ENCODE measurements at regions not wholly inside any gene's neighbourhood (a gene's known extent, or its start where the extent isn't known, plus 50 kb on each side); places are given as distances from the start of the nearest gene placed in this dataset.

GRCh38 chr22:44385296-44385610, 72.5 kb upstream of the SHISAL1 start:
- no peak for DNase-seq (ENCODE audit: extremely low spot score)
- TF ChIP-seq ELF4 (IDR thresholded peaks at IDR 0.05) (no peak), LEF1 (IDR thresholded peaks at IDR 0.05; ENCODE audit: borderline replicate concordance) (no peak), CTBP1 (IDR thresholded peaks at IDR 0.05; ENCODE audit: borderline replicate concordance) (no peak), SUZ12 (IDR thresholded peaks at IDR 0.05) (no peak), PKNOX1 (IDR thresholded peaks at IDR 0.05) (no peak), ZNF384 (IDR thresholded peaks at IDR 0.05) (no peak), FOXA1 (IDR thresholded peaks at IDR 0.05) (no peak), TARDBP (IDR thresholded peaks at IDR 0.05) (no peak), FOXK2 (IDR thresholded peaks at IDR 0.05) (no peak), L3MBTL2 (conservative IDR thresholded peaks at IDR 0.05) (no peak), NFRKB (IDR thresholded peaks at IDR 0.05) (no peak), HDGF (IDR thresholded peaks at IDR 0.05; ENCODE audit: borderline replicate concordance) (no peak), ARNT (IDR thresholded peaks at IDR 0.05) (no peak), SP1 (IDR thresholded peaks at IDR 0.05) (no peak)
- ChIA-PET POLR2A (no interaction called here), CTCF (no interaction called here)

- ChIA-PET CTCF (interaction anchor here (0.7 kb wide), 1 partner anchor 257 kb away, joined by 3 read pairs; no protein-coding TSS in a partner anchor), POLR2A (no interaction called here)
- TF ChIP-seq FOXK2 (IDR thresholded peaks at IDR 0.05) (no peak), PKNOX1 (IDR thresholded peaks at IDR 0.05) (no peak), ARNT (IDR thresholded peaks at IDR 0.05) (no peak), SP1 (IDR thresholded peaks at IDR 0.05) (no peak), BHLHE40 (IDR thresholded peaks at IDR 0.05; ENCODE audit: borderline replicate concordance) (no peak), HDGF (IDR thresholded peaks at IDR 0.05; ENCODE audit: borderline replicate concordance) (no peak), FOXM1 (IDR thresholded peaks at IDR 0.05; ENCODE audit: borderline replicate concordance) (no peak), NFRKB (IDR thresholded peaks at IDR 0.05) (no peak)
- no peak for DNase-seq (ENCODE audit: extremely low spot score)
Observed at GRCh38 chr22:44384563-44385295, 72.0 kb upstream of the SHISAL1 start.

- POLR2A ChIA-PET = no interaction called here
- TF ChIP-seq PKNOX1 (IDR thresholded peaks at IDR 0.05) (no peak), BHLHE40 (IDR thresholded peaks at IDR 0.05; ENCODE audit: borderline replicate concordance) (no peak), HDGF (IDR thresholded peaks at IDR 0.05; ENCODE audit: borderline replicate concordance) (no peak), LEF1 (IDR thresholded peaks at IDR 0.05; ENCODE audit: borderline replicate concordance) (no peak), ELF4 (IDR thresholded peaks at IDR 0.05) (no peak), CTBP1 (IDR thresholded peaks at IDR 0.05; ENCODE audit: borderline replicate concordance) (no peak), FOXA1 (IDR thresholded peaks at IDR 0.05) (no peak), ZNF384 (IDR thresholded peaks at IDR 0.05) (no peak), NFRKB (IDR thresholded peaks at IDR 0.05) (no peak), L3MBTL2 (conservative IDR thresholded peaks at IDR 0.05) (no peak), SUZ12 (IDR thresholded peaks at IDR 0.05) (no peak), FOXK2 (IDR thresholded peaks at IDR 0.05) (no peak), ARNT (IDR thresholded peaks at IDR 0.05) (no peak), SP1 (IDR thresholded peaks at IDR 0.05) (no peak), TARDBP (IDR thresholded peaks at IDR 0.05) (no peak), FOXM1 (IDR thresholded peaks at IDR 0.05; ENCODE audit: borderline replicate concordance) (no peak)
- no peak for DNase-seq (ENCODE audit: extremely low spot score)
- CTCF ChIA-PET = interaction anchor here (0.7 kb wide), 1 partner anchor 256 kb away, joined by 3 read pairs; no protein-coding TSS in a partner anchor
Observed at GRCh38 chr22:44383652-44384562, 71.2 kb upstream of the SHISAL1 start.

GRCh38 chr22:44383064-44383575, 70.4 kb upstream of the SHISAL1 start:
- no peak for DNase-seq (ENCODE audit: extremely low spot score)
- CTCF ChIA-PET = no interaction called here
- POLR2A ChIA-PET = no interaction called here
- no peak for TF ChIP-seq L3MBTL2 (conservative IDR thresholded peaks at IDR 0.05)
- TF ChIP-seq NFRKB (IDR thresholded peaks at IDR 0.05) = no peak
- no peak for TF ChIP-seq FOXM1 (IDR thresholded peaks at IDR 0.05; ENCODE audit: borderline replicate concordance)
- no peak for TF ChIP-seq ELF4 (IDR thresholded peaks at IDR 0.05)
- TF ChIP-seq SUZ12 (IDR thresholded peaks at IDR 0.05) = no peak
- TF ChIP-seq FOXA1 (IDR thresholded peaks at IDR 0.05) = no peak
- no peak for TF ChIP-seq BHLHE40 (IDR thresholded peaks at IDR 0.05; ENCODE audit: borderline replicate concordance)
- no peak for TF ChIP-seq PKNOX1 (IDR thresholded peaks at IDR 0.05)
- no peak for TF ChIP-seq TARDBP (IDR thresholded peaks at IDR 0.05)
- TF ChIP-seq ZNF384 (IDR thresholded peaks at IDR 0.05) = no peak
- TF ChIP-seq HDGF (IDR thresholded peaks at IDR 0.05; ENCODE audit: borderline replicate concordance) = no peak
- no peak for TF ChIP-seq LEF1 (IDR thresholded peaks at IDR 0.05; ENCODE audit: borderline replicate concordance)
- TF ChIP-seq ARNT (IDR thresholded peaks at IDR 0.05) = no peak
- TF ChIP-seq SP1 (IDR thresholded peaks at IDR 0.05) = no peak
- TF ChIP-seq FOXK2 (IDR thresholded peaks at IDR 0.05) = no peak
- no peak for TF ChIP-seq CTBP1 (IDR thresholded peaks at IDR 0.05; ENCODE audit: borderline replicate concordance)
